GM12878 (cell line): ENCODE measurements at regions not wholly inside any gene's neighbourhood (a gene's known extent, or its start where the extent isn't known, plus 50 kb on each side); places are given as distances from the start of the nearest gene placed in this dataset.

Experiments used
- ATAC-seq: fragments of 200-7000 bp; cut with Tn5 transposase; 3 replicates; pipeline ENCODE4 v1.9.1; 2020; ENCODE audit warnings: mild to moderate bottlenecking, moderate library complexity
- BruUV-seq: library from RNA; stranded (reverse); fragments of 400-500 nt; replicated peaks from 2 replicates; lab custom pipeline; 2021; lab: Mats Ljungman, UMichigan
- CTCF ChIA-PET: fragments of 300-600 bp; sonication (Branson Sonifier 250); formaldehyde crosslinking; extraction: SDS; loops from one replicate; lab custom pipeline; 2021; ENCODE audit warnings: inconsistent platforms; lab: Yijun Ruan, JAX
- POLR2A ChIA-PET: fragments of 350-600 bp; formaldehyde crosslinking; extraction: SDS; loops from one replicate; lab custom pipeline; 2021; ENCODE audit warnings: inconsistent platforms; lab: Charles Lee
- RAD21 ChIA-PET: fragments of 300-600 bp; sonication (Branson Sonifier 250); formaldehyde crosslinking; loops from one replicate; lab custom pipeline; 2023; ENCODE audit warnings: antibody characterized with exemption; ENCODE audit not compliant: unreplicated experiment; lab: Charles Lee
- SMC1A ChIA-PET: fragments of 300-600 bp; sonication (Branson Sonifier 250); formaldehyde crosslinking; loops from one replicate; lab custom pipeline; 2023; ENCODE audit not compliant: unreplicated experiment, uncharacterized antibody; lab: Charles Lee
- DNase-seq: peaks from one replicate; pipeline ENCODE4 v3.0.0-alpha.2; 2011; ENCODE audit warnings: low read depth, low spot score
- FAIRE-seq: peaks from 3 replicates; lab custom pipeline; 2011; peaks lifted over from hg19 to GRCh38; lab: Jason Lieb, UNC
- H2AFZ ChIP-seq: 2 replicates; pipeline ENCODE4 v1.6.0; 2011; ENCODE audit warnings: low read depth, low read length, control low read depth; ENCODE audit not compliant: control insufficient read depth
- H3K27ac ChIP-seq: 2 replicates; pipeline ENCODE4 v1.5.1; 2011; ENCODE audit warnings: control low read depth; ENCODE audit not compliant: control insufficient read depth, insufficient read depth
- H3K27me3 ChIP-seq, 2 experiments: replicated peaks in 1 of 2; 2 replicates each; pipeline versions ENCODE4 v1.6.0 to v1.6.1; 2011; ENCODE audit warnings: low read length in 1 of 2; ENCODE audit not compliant: control insufficient read depth in 2 of 2, insufficient read depth in 2 of 2
- H3K36me3 ChIP-seq, 2 experiments: 2 replicates each; pipeline ENCODE4 v1.5.1; 2011; ENCODE audit warnings: low read length in 1 of 2; ENCODE audit not compliant: control insufficient read depth in 2 of 2, insufficient read depth in 2 of 2
- H3K4me1 ChIP-seq: 2 replicates; pipeline ENCODE4 v1.6.1; 2011; ENCODE audit warnings: mild to moderate bottlenecking, low read length, moderate library complexity, mixed read lengths; ENCODE audit not compliant: control insufficient read depth, insufficient read depth
- H3K4me2 ChIP-seq: 2 replicates; pipeline ENCODE4 v1.6.0; 2011; ENCODE audit warnings: control low read depth; ENCODE audit not compliant: control insufficient read depth, insufficient read depth
- H3K4me3 ChIP-seq: fragments of 200-600 bp; sonication (generic); 2 replicates; pipeline ENCODE4 v1.5.1; 2016
- H3K79me2 ChIP-seq: 2 replicates; pipeline ENCODE4 v1.6.0; 2011; ENCODE audit warnings: low read length; ENCODE audit not compliant: control insufficient read depth, insufficient read depth
- H3K9ac ChIP-seq: 2 replicates; pipeline ENCODE4 v1.8.0; 2011; ENCODE audit warnings: low read length, control low read depth, mixed read lengths; ENCODE audit not compliant: control insufficient read depth, insufficient read depth
- H3K9me3 ChIP-seq: replicated peaks from 3 replicates; pipeline ENCODE4 v1.5.1; 2011; ENCODE audit warnings: mild to moderate bottlenecking, low read length; ENCODE audit not compliant: control insufficient read depth, insufficient read depth
- H4K20me1 ChIP-seq: 2 replicates; pipeline ENCODE4 v1.6.0; 2011; ENCODE audit not compliant: control insufficient read depth, insufficient read depth
- BACH1 ChIP-seq: fragments of 450-650 bp; IDR thresholded peaks from 2 replicates; pipeline ENCODE4 v1.6.1; 2017; ENCODE audit warnings: mild to moderate bottlenecking, borderline replicate concordance
- BCL11A ChIP-seq: IDR thresholded peaks from 2 replicates; pipeline ENCODE4 v1.6.1; 2011; ENCODE audit warnings: low read depth, low read length
- CBX3 ChIP-seq: fragments of 200-600 bp; sonication (generic); IDR thresholded peaks from 2 replicates; pipeline ENCODE4 v1.6.1; 2016; ENCODE audit warnings: low read depth, borderline replicate concordance
- KAT2A ChIP-seq: conservative IDR thresholded peaks from 2 replicates; pipeline ENCODE4 v1.6.1; 2011; ENCODE audit warnings: low read depth, low read length; ENCODE audit not compliant: control insufficient read depth
- KDM1A ChIP-seq: fragments of 200-600 bp; sonication (generic); IDR thresholded peaks from 2 replicates; pipeline ENCODE4 v1.6.1; 2016; ENCODE audit warnings: borderline replicate concordance
- MEF2A ChIP-seq: IDR thresholded peaks from 2 replicates; pipeline ENCODE4 v1.6.1; 2011; ENCODE audit warnings: low read depth, mild to moderate bottlenecking, low read length, moderate library complexity; ENCODE audit not compliant: insufficient read depth
- MEF2B ChIP-seq: fragments of 450-650 bp; IDR thresholded peaks from 2 replicates; pipeline ENCODE4 v1.6.1; 2018; ENCODE audit warnings: mild to moderate bottlenecking, moderate library complexity; ENCODE audit not compliant: partially characterized antibody, poor library complexity, severe bottlenecking
- NFXL1 ChIP-seq: fragments of 450-650 bp; IDR thresholded peaks from 2 replicates; pipeline ENCODE4 v1.6.1; 2017; ENCODE audit warnings: antibody characterized with exemption, mild to moderate bottlenecking, borderline replicate concordance
- NR2C1 ChIP-seq: fragments of 450-650 bp; IDR thresholded peaks from 2 replicates; pipeline ENCODE4 v1.6.1; 2017; ENCODE audit warnings: antibody characterized with exemption, mild to moderate bottlenecking, moderate library complexity
- RAD51 ChIP-seq: fragments of 450-650 bp; IDR thresholded peaks from 2 replicates; pipeline ENCODE4 v1.6.1; 2016; ENCODE audit warnings: moderate library complexity, mild to moderate bottlenecking, inconsistent platforms
- SMC3 ChIP-seq: IDR thresholded peaks from 2 replicates; pipeline ENCODE4 v1.6.1; 2011; ENCODE audit warnings: low read length, improper control_type of control experiment, borderline replicate concordance
- SREBF2 ChIP-seq: IDR thresholded peaks from 2 replicates; pipeline ENCODE4 v1.6.1; 2012; ENCODE audit warnings: mild to moderate bottlenecking, low read length
- YY1 ChIP-seq: IDR thresholded peaks from 2 replicates; pipeline ENCODE4 v1.6.1; 2011; ENCODE audit warnings: low read depth, mild to moderate bottlenecking, low read length
- ZBED1 ChIP-seq: IDR thresholded peaks from 2 replicates; pipeline ENCODE4 v1.6.1; 2016; ENCODE audit warnings: borderline replicate concordance
- ZNF207 ChIP-seq: fragments of 450-650 bp; IDR thresholded peaks from 2 replicates; pipeline ENCODE4 v1.6.1; 2014; ENCODE audit warnings: antibody characterized with exemption, mild to moderate bottlenecking, borderline replicate concordance
- WGBS: methylation state at CpG from one replicate; pipeline ENCODE4 v1.1.6; 2016; ENCODE audit warnings: low lambda C conversion rate; ENCODE audit not compliant: insufficient replicate concordance, insufficient coverage; ENCODE audit errors: missing lambda C conversion rate; 5-methylcytosine and 5-hydroxymethylcytosine counted together
- in situ Hi-C: fragments of 300-500 bp; cut with MboI; formaldehyde crosslinking; loops from 9 replicates; pipeline ENCODE4 v1.14.3; 2018; ENCODE audit warnings: mixed read lengths
- intact Hi-C: fragments of 100-400 bp; cut with micrococcal nuclease; formaldehyde crosslinking; loops from one replicate; pipeline ENCODE4 v1.14.2; 2022; ENCODE audit not compliant: unreplicated experiment
- TF ChIP-seq, protein P1 (sequence below): IDR thresholded peaks from 2 replicates; pipeline ENCODE4 v1.6.1; 2012; ENCODE audit warnings: mild to moderate bottlenecking, low read depth, low read length
- TF ChIP-seq, protein P2 (sequence below): fragments of 450-650 bp; IDR thresholded peaks from 2 replicates; pipeline ENCODE4 v1.6.1; 2014; ENCODE audit warnings: mild to moderate bottlenecking
- TF ChIP-seq, protein P3 (sequence below), 3 experiments: IDR thresholded peaks in 2 of 3; conservative IDR thresholded peaks in 1 of 3; 2 replicates each; pipeline ENCODE4 v1.5.1; 2011; ENCODE audit warnings: low read depth in 3 of 3, low read length in 3 of 3, mild to moderate bottlenecking in 3 of 3, control low read depth in 2 of 3, moderate library complexity in 2 of 3, inconsistent platforms in 1 of 3, mixed read lengths in 1 of 3; ENCODE audit not compliant: control insufficient read depth in 2 of 3, insufficient read depth in 1 of 3; ENCODE audit errors: extremely low read depth in 1 of 3

DNA sequence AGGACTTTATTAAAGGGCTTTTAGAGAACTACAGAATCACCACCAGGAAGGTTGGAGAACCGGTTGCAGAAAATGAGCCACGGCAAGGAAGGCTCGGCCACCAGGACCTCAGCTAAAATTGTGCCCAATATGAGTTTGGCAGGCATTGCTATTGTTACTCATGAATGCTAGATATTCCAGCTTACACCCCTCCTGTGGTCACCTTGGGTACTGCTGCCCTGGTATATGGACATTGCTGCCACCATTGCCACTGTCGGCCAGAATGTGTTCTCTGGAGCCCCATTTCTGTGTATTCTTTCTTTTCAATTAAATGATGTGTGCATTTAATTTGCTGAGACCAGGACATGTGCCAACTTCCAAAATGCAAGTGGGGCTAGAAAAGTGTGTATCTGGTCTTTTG, 626.7 kb upstream of the BOD1L1 start:
- DNase-seq (no peak), ATAC-seq (peak; percentile 89), FAIRE-seq (peak; percentile 7)
- no peak overlapping the region for H3K9ac ChIP-seq
- ChIA-PET SMC1A (interaction anchor here (1.5 kb wide), 1 partner anchor 598 kb away, joined by 8 read pairs; no protein-coding TSS in a partner anchor), RAD21 (no interaction called here), POLR2A (interaction anchor here (0.5 kb wide), 1 partner anchor 157 kb away, joined by 4 read pairs; no protein-coding TSS in a partner anchor), CTCF (no interaction called here)
- no peaks in the 10 kb centered on the region for H3K4me1 ChIP-seq
- H3K27ac ChIP-seq: no peak overlapping the region
- intact Hi-C loops: loop anchor here (2.0 kb wide), 1 partner anchor 597 kb away; no protein-coding TSS in a partner anchor
- in situ Hi-C loops: no loop called here
- 62% methylated on average over 4 of the region's 4 CpGs for WGBS
- H2AFZ ChIP-seq: no peak overlapping the region
- no peaks in the 10 kb centered on the region for H4K20me1 ChIP-seq
- H3K36me3 ChIP-seq: no peaks in the 10 kb centered on the region
- no peaks in the 10 kb centered on the region for H3K9me3 ChIP-seq
- no peak overlapping the region for H3K4me3 ChIP-seq
- no TSS peak for BruUV-seq
- no peaks in the 10 kb centered on the region for H3K27me3 ChIP-seq
- H3K79me2 ChIP-seq: no peaks in the 10 kb centered on the region
- H3K4me2 ChIP-seq: no peak overlapping the region
- TF ChIP-seq ZBED1 (no peak), CBX3 (no peak), BCL11A (no peak), BACH1 (no peak), RAD51 (no peak), MEF2B (no peak), MEF2A (no peak), NFXL1 (no peak), KAT2A (no peak), SMC3 (peak; percentile 52; the same call in 1 of the 2 replicates), NR2C1 (no peak), ZNF207 (no peak), YY1 (peak; percentile 52; the same call in 1 of the 2 replicates), SREBF2 (no peak), KDM1A (no peak)
- TF ChIP-seq, protein P1, sequence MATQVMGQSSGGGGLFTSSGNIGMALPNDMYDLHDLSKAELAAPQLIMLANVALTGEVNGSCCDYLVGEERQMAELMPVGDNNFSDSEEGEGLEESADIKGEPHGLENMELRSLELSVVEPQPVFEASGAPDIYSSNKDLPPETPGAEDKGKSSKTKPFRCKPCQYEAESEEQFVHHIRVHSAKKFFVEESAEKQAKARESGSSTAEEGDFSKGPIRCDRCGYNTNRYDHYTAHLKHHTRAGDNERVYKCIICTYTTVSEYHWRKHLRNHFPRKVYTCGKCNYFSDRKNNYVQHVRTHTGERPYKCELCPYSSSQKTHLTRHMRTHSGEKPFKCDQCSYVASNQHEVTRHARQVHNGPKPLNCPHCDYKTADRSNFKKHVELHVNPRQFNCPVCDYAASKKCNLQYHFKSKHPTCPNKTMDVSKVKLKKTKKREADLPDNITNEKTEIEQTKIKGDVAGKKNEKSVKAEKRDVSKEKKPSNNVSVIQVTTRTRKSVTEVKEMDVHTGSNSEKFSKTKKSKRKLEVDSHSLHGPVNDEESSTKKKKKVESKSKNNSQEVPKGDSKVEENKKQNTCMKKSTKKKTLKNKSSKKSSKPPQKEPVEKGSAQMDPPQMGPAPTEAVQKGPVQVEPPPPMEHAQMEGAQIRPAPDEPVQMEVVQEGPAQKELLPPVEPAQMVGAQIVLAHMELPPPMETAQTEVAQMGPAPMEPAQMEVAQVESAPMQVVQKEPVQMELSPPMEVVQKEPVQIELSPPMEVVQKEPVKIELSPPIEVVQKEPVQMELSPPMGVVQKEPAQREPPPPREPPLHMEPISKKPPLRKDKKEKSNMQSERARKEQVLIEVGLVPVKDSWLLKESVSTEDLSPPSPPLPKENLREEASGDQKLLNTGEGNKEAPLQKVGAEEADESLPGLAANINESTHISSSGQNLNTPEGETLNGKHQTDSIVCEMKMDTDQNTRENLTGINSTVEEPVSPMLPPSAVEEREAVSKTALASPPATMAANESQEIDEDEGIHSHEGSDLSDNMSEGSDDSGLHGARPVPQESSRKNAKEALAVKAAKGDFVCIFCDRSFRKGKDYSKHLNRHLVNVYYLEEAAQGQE: no peak
- TF ChIP-seq, protein P2, sequence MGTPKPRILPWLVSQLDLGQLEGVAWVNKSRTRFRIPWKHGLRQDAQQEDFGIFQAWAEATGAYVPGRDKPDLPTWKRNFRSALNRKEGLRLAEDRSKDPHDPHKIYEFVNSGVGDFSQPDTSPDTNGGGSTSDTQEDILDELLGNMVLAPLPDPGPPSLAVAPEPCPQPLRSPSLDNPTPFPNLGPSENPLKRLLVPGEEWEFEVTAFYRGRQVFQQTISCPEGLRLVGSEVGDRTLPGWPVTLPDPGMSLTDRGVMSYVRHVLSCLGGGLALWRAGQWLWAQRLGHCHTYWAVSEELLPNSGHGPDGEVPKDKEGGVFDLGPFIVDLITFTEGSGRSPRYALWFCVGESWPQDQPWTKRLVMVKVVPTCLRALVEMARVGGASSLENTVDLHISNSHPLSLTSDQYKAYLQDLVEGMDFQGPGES: no peak
- TF ChIP-seq, protein P3, sequence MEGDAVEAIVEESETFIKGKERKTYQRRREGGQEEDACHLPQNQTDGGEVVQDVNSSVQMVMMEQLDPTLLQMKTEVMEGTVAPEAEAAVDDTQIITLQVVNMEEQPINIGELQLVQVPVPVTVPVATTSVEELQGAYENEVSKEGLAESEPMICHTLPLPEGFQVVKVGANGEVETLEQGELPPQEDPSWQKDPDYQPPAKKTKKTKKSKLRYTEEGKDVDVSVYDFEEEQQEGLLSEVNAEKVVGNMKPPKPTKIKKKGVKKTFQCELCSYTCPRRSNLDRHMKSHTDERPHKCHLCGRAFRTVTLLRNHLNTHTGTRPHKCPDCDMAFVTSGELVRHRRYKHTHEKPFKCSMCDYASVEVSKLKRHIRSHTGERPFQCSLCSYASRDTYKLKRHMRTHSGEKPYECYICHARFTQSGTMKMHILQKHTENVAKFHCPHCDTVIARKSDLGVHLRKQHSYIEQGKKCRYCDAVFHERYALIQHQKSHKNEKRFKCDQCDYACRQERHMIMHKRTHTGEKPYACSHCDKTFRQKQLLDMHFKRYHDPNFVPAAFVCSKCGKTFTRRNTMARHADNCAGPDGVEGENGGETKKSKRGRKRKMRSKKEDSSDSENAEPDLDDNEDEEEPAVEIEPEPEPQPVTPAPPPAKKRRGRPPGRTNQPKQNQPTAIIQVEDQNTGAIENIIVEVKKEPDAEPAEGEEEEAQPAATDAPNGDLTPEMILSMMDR (IDR thresholded peaks at IDR 0.05 in 2 of 3, conservative IDR thresholded peaks at IDR 0.05 in 1 of 3; ENCODE audit: control insufficient read depth in 2 of 3, extremely low read depth in 1 of 3, insufficient read depth in 1 of 3, low read depth in 3 of 3, low read length in 3 of 3): peak; percentile 39 to 47 (median 41); a peak in 4 of 6 replicates
